ENCODE measurements at regions not wholly inside any gene's neighbourhood (a gene's known extent, or its start where the extent isn't known, plus 50 kb on each side); places are given as distances from the start of the nearest gene placed in this dataset.

DNA sequence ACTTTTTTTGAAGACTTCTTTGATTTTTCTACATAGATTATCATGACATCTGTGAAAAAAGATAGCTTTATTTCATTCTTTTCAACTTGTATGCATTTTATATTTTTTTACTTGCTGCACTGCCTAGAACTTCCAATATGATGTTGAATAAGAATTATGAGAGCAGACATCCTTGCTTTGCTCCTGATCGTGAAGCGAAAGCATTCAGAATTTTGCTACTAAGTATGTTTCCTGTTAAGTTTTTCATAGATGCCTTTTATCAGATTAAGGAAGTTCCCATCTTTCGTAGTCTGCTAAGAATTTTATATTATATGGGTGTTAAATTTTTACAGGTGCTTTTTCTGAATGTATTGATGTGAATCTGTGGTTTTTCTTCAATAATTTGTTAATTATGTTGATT lies 163.4 kb upstream of the GADL1 start:
- no TSS peak for BruUV-seq (replicated peaks)
- TF ChIP-seq SAFB2 (CRISPR knock-in tag; IDR thresholded peaks at IDR 0.05; ENCODE audit: borderline replicate concordance, low read depth): no peak
- no peak for TF ChIP-seq FOXO1 (CRISPR knock-in tag; IDR thresholded peaks at IDR 0.05)
- TF ChIP-seq SIN3A (IDR thresholded peaks at IDR 0.05; ENCODE audit: borderline replicate concordance, low read depth, low read length): no peak
- TF ChIP-seq ZNF720 (CRISPR knock-in tag; IDR thresholded peaks at IDR 0.05): no peak
- no peak for TF ChIP-seq ZFP1 (CRISPR knock-in tag; IDR thresholded peaks at IDR 0.05)
- TF ChIP-seq ZNF550 (CRISPR knock-in tag; IDR thresholded peaks at IDR 0.05; ENCODE audit: borderline replicate concordance): no peak
- no peak for TF ChIP-seq ZKSCAN1 (IDR thresholded peaks at IDR 0.05; ENCODE audit: low read length)
- no peak for TF ChIP-seq FOXC1 (CRISPR knock-in tag; IDR thresholded peaks at IDR 0.05; ENCODE audit: borderline replicate concordance)
- TF ChIP-seq SNAPC5 (CRISPR knock-in tag; IDR thresholded peaks at IDR 0.05; ENCODE audit: borderline replicate concordance): no peak
- no peak for TF ChIP-seq RXRA (CRISPR knock-in tag; IDR thresholded peaks at IDR 0.05)
- no peak for TF ChIP-seq GABPA (IDR thresholded peaks at IDR 0.05; ENCODE audit: low read depth, low read length)
- TF ChIP-seq GABPA (CRISPR knock-in tag; IDR thresholded peaks at IDR 0.05; ENCODE audit: low read depth): no peak
- no peak for TF ChIP-seq PLRG1 (conservative IDR thresholded peaks at IDR 0.05)
- TF ChIP-seq ZNF383 (CRISPR knock-in tag; IDR thresholded peaks at IDR 0.05; ENCODE audit: borderline replicate concordance): no peak
- TF ChIP-seq ZSCAN30 (CRISPR knock-in tag; IDR thresholded peaks at IDR 0.05): no peak
- no peak for TF ChIP-seq RELA (CRISPR knock-in tag; IDR thresholded peaks at IDR 0.05)
- no peak for TF ChIP-seq RORA (CRISPR knock-in tag; IDR thresholded peaks at IDR 0.05)
- H3K4me1 ChIP-seq (ENCODE audit: insufficient read depth, low read length): peaks cover 6% of the 10 kb centered on the region
- 68% methylated on average over 3 of the region's 3 CpGs for WGBS (ENCODE audit: low lambda C conversion rate)
- no peaks in the 10 kb centered on the region for H3K79me2 ChIP-seq (ENCODE audit: insufficient read depth, low read length)
- in situ Hi-C loops (cut with HindIII; ENCODE audit: extremely low pct_ligation_motif_present, low pct_unique_long_range_greater_than_20kb): no loop called here
- FAIRE-seq (no peak), DNase-seq (ENCODE audit: low spot score) (no peak), ATAC-seq (no peak)
- no peak overlapping the region for H3K4me2 ChIP-seq (ENCODE audit: low read depth, low read length)
- 0 out of 2 replicates have a peak, but pooled peaks cover 6% of the 10 kb centered on the region for H3K9me3 ChIP-seq (ENCODE audit: low read length)
- H3K36me3 ChIP-seq (replicated peaks in 1 of 2; ENCODE audit: control insufficient read depth in 1 of 2, insufficient read depth in 2 of 2, low read length in 2 of 2): no peaks in the 10 kb centered on the region
- CTCF ChIA-PET (ENCODE audit: low intra/inter-chr PET ratio, low total read pairs): no interaction called here
- no peak overlapping the region for H2AFZ ChIP-seq (ENCODE audit: low read length)
- no peaks in the 10 kb centered on the region for H3K27me3 ChIP-seq (ENCODE audit: control insufficient read depth in 1 of 2, insufficient read depth in 2 of 2, low read length in 2 of 2)
- no peak overlapping the region for H3K27ac ChIP-seq (ENCODE audit: extremely low read length, insufficient read depth, low read length)
- H3K4me3 ChIP-seq (replicated peaks in 1 of 3; ENCODE audit: insufficient read depth in 1 of 3, low read depth in 2 of 3, low read length in 3 of 3): no peak overlapping the region
- H3K9ac ChIP-seq (ENCODE audit: insufficient read depth, low read depth, low read length): no peak overlapping the region
- no peaks in the 10 kb centered on the region for H4K20me1 ChIP-seq (ENCODE audit: insufficient read depth, low read length)
- POLR2A ChIA-PET: no interaction called here
- intact Hi-C loops (cut with micrococcal nuclease; ENCODE audit: unreplicated experiment): no loop called here

Measured in HepG2 (cell line).